ENCODE measurements at regions not wholly inside any gene's neighbourhood (a gene's known extent, or its start where the extent isn't known, plus 50 kb on each side); places are given as distances from the start of the nearest gene placed in this dataset.

GRCh38 chr1:234840843-234841242 lies 230.9 kb upstream of the IRF2BP2 start:
- DNase-seq, result no peak
- no peaks in the 10 kb centered on the region for H3K9me2 ChIP-seq (replicated peaks; ENCODE audit: insufficient read depth, low read length)
- no peaks in the 10 kb centered on the region for H3K36me3 ChIP-seq (ENCODE audit: insufficient read depth, low read length)
- H2AFZ ChIP-seq (ENCODE audit: low read length), result no peak overlapping the region
- H3K4me2 ChIP-seq (ENCODE audit: low read depth, low read length, poor library complexity, severe bottlenecking), result no peak overlapping the region
- no peak overlapping the region for H3K9ac ChIP-seq (ENCODE audit: low read length)
- H3K9me3 ChIP-seq (ENCODE audit: low read length), result no peaks in the 10 kb centered on the region
- no peak overlapping the region for H3K27ac ChIP-seq (ENCODE audit: low read length)
- H3K79me2 ChIP-seq (ENCODE audit: low read length), result no peaks in the 10 kb centered on the region
- peaks cover 10% of the 10 kb centered on the region for H3K4me1 ChIP-seq (ENCODE audit: low read length)
- no peak overlapping the region for H3K4me3 ChIP-seq (ENCODE audit: low read length)
- no peaks in the 10 kb centered on the region for H3K27me3 ChIP-seq (ENCODE audit: low read length)
- no peaks in the 10 kb centered on the region for H4K20me1 ChIP-seq (ENCODE audit: insufficient read depth, low read depth, low read length)

GRCh38 chr1:234840253-234840652 lies 230.3 kb upstream of the IRF2BP2 start:
- H3K36me3 ChIP-seq (ENCODE audit: insufficient read depth, low read length), result no peaks in the 10 kb centered on the region
- no peaks in the 10 kb centered on the region for H3K79me2 ChIP-seq (ENCODE audit: low read length)
- no peak overlapping the region for H3K4me3 ChIP-seq (ENCODE audit: low read length)
- peaks cover 10% of the 10 kb centered on the region for H3K4me1 ChIP-seq (ENCODE audit: low read length)
- H3K9me3 ChIP-seq (ENCODE audit: low read length), result no peaks in the 10 kb centered on the region
- H3K27ac ChIP-seq (ENCODE audit: low read length), result no peak overlapping the region
- no peaks in the 10 kb centered on the region for H4K20me1 ChIP-seq (ENCODE audit: insufficient read depth, low read depth, low read length)
- no peak overlapping the region for H2AFZ ChIP-seq (ENCODE audit: low read length)
- no peaks in the 10 kb centered on the region for H3K9me2 ChIP-seq (replicated peaks; ENCODE audit: insufficient read depth, low read length)
- no peak overlapping the region for H3K9ac ChIP-seq (ENCODE audit: low read length)
- no peak overlapping the region for H3K4me2 ChIP-seq (ENCODE audit: low read depth, low read length, poor library complexity, severe bottlenecking)
- H3K27me3 ChIP-seq (ENCODE audit: low read length), result no peaks in the 10 kb centered on the region
- DNase-seq, result no peak

- no peaks in the 10 kb centered on the region for H3K27me3 ChIP-seq (ENCODE audit: low read length)
- H3K9me2 ChIP-seq (replicated peaks; ENCODE audit: insufficient read depth, low read length), result no peaks in the 10 kb centered on the region
- peaks cover 10% of the 10 kb centered on the region for H3K4me1 ChIP-seq (ENCODE audit: low read length)
- DNase-seq, result peak; percentile 44
- H2AFZ ChIP-seq (ENCODE audit: low read length), result no peak overlapping the region
- H3K36me3 ChIP-seq (ENCODE audit: insufficient read depth, low read length), result no peaks in the 10 kb centered on the region
- no peaks in the 10 kb centered on the region for H3K79me2 ChIP-seq (ENCODE audit: low read length)
- no peak overlapping the region for H3K4me3 ChIP-seq (ENCODE audit: low read length)
- H4K20me1 ChIP-seq (ENCODE audit: insufficient read depth, low read depth, low read length), result no peaks in the 10 kb centered on the region
- no peaks in the 10 kb centered on the region for H3K9me3 ChIP-seq (ENCODE audit: low read length)
- H3K4me2 ChIP-seq (ENCODE audit: low read depth, low read length, poor library complexity, severe bottlenecking), result no peak overlapping the region
- H3K9ac ChIP-seq (ENCODE audit: low read length), result no peak overlapping the region
- no peak overlapping the region for H3K27ac ChIP-seq (ENCODE audit: low read length)
Observed at GRCh38 chr1:234839663-234840062, 229.7 kb upstream of the IRF2BP2 start.

- Histone ChIP-seq H3K4me3 (ENCODE audit: low read length) (no peak overlapping the region), H3K9ac (ENCODE audit: low read length) (no peak overlapping the region), H3K36me3 (ENCODE audit: insufficient read depth, low read length) (no peaks in the 10 kb centered on the region), H3K4me1 (ENCODE audit: low read length) (peaks cover 10% of the 10 kb centered on the region), H4K20me1 (ENCODE audit: insufficient read depth, low read depth, low read length) (no peaks in the 10 kb centered on the region), H3K27ac (ENCODE audit: low read length) (no peak overlapping the region), H3K9me2 (replicated peaks; ENCODE audit: insufficient read depth, low read length) (no peaks in the 10 kb centered on the region), H3K9me3 (ENCODE audit: low read length) (no peaks in the 10 kb centered on the region), H3K4me2 (ENCODE audit: low read depth, low read length, poor library complexity, severe bottlenecking) (no peak overlapping the region), H3K27me3 (ENCODE audit: low read length) (no peaks in the 10 kb centered on the region), H3K79me2 (ENCODE audit: low read length) (no peaks in the 10 kb centered on the region), H2AFZ (ENCODE audit: low read length) (no peak overlapping the region)
- no peak for DNase-seq
Observed at GRCh38 chr1:234838820-234839219, 228.8 kb upstream of the IRF2BP2 start.

GRCh38 chr1:234838182-234838581 lies 228.2 kb upstream of the IRF2BP2 start:
- H3K36me3 ChIP-seq (ENCODE audit: insufficient read depth, low read length), result no peaks in the 10 kb centered on the region
- peaks cover 8% of the 10 kb centered on the region for H3K4me1 ChIP-seq (ENCODE audit: low read length)
- H2AFZ ChIP-seq (ENCODE audit: low read length), result no peak overlapping the region
- no peak for DNase-seq
- H3K9ac ChIP-seq (ENCODE audit: low read length), result no peak overlapping the region
- no peak overlapping the region for H3K4me2 ChIP-seq (ENCODE audit: low read depth, low read length, poor library complexity, severe bottlenecking)
- H3K79me2 ChIP-seq (ENCODE audit: low read length), result no peaks in the 10 kb centered on the region
- H3K27ac ChIP-seq (ENCODE audit: low read length), result no peak overlapping the region
- H3K4me3 ChIP-seq (ENCODE audit: low read length), result no peak overlapping the region
- H3K27me3 ChIP-seq (ENCODE audit: low read length), result no peaks in the 10 kb centered on the region
- no peaks in the 10 kb centered on the region for H3K9me3 ChIP-seq (ENCODE audit: low read length)
- no peaks in the 10 kb centered on the region for H4K20me1 ChIP-seq (ENCODE audit: insufficient read depth, low read depth, low read length)
- H3K9me2 ChIP-seq (replicated peaks; ENCODE audit: insufficient read depth, low read length), result no peaks in the 10 kb centered on the region

GRCh38 chr1:234837713-234838112 lies 227.7 kb upstream of the IRF2BP2 start:
- Histone ChIP-seq H3K9me2 (replicated peaks; ENCODE audit: insufficient read depth, low read length) (no peaks in the 10 kb centered on the region), H2AFZ (ENCODE audit: low read length) (no peak overlapping the region), H3K79me2 (ENCODE audit: low read length) (no peaks in the 10 kb centered on the region), H3K4me2 (ENCODE audit: low read depth, low read length, poor library complexity, severe bottlenecking) (no peak overlapping the region), H3K9ac (ENCODE audit: low read length) (no peak overlapping the region), H3K4me1 (ENCODE audit: low read length) (peaks cover 4% of the 10 kb centered on the region), H3K9me3 (ENCODE audit: low read length) (no peaks in the 10 kb centered on the region), H3K4me3 (ENCODE audit: low read length) (no peak overlapping the region), H4K20me1 (ENCODE audit: insufficient read depth, low read depth, low read length) (no peaks in the 10 kb centered on the region), H3K36me3 (ENCODE audit: insufficient read depth, low read length) (no peaks in the 10 kb centered on the region), H3K27me3 (ENCODE audit: low read length) (no peaks in the 10 kb centered on the region), H3K27ac (ENCODE audit: low read length) (no peak overlapping the region)
- no peak for DNase-seq

GRCh38 chr1:234836776-234837357 lies 226.9 kb upstream of the IRF2BP2 start:
- Histone ChIP-seq H3K27me3 (ENCODE audit: low read length) (no peaks in the 10 kb centered on the region), H3K4me3 (ENCODE audit: low read length) (no peak overlapping the region), H3K36me3 (ENCODE audit: insufficient read depth, low read length) (no peaks in the 10 kb centered on the region), H3K9me2 (replicated peaks; ENCODE audit: insufficient read depth, low read length) (no peaks in the 10 kb centered on the region), H3K4me2 (ENCODE audit: low read depth, low read length, poor library complexity, severe bottlenecking) (no peak overlapping the region), H2AFZ (ENCODE audit: low read length) (no peak overlapping the region), H4K20me1 (ENCODE audit: insufficient read depth, low read depth, low read length) (no peaks in the 10 kb centered on the region), H3K9ac (ENCODE audit: low read length) (no peak overlapping the region), H3K4me1 (ENCODE audit: low read length) (peaks cover 1% of the 10 kb centered on the region; the same call in 1 of the 2 replicates), H3K79me2 (ENCODE audit: low read length) (no peaks in the 10 kb centered on the region), H3K9me3 (ENCODE audit: low read length) (no peaks in the 10 kb centered on the region), H3K27ac (ENCODE audit: low read length) (no peak overlapping the region)
- DNase-seq, result no peak

GRCh38 chr1:234836045-234836681 lies 226.2 kb upstream of the IRF2BP2 start:
- DNase-seq, result no peak
- Histone ChIP-seq H3K36me3 (ENCODE audit: insufficient read depth, low read length) (no peaks in the 10 kb centered on the region), H3K4me2 (ENCODE audit: low read depth, low read length, poor library complexity, severe bottlenecking) (no peak overlapping the region), H2AFZ (ENCODE audit: low read length) (no peak overlapping the region), H3K27ac (ENCODE audit: low read length) (no peak overlapping the region), H3K9me2 (replicated peaks; ENCODE audit: insufficient read depth, low read length) (no peaks in the 10 kb centered on the region), H3K9ac (ENCODE audit: low read length) (no peak overlapping the region), H4K20me1 (ENCODE audit: insufficient read depth, low read depth, low read length) (no peaks in the 10 kb centered on the region), H3K4me1 (ENCODE audit: low read length) (no peaks in the 10 kb centered on the region), H3K79me2 (ENCODE audit: low read length) (no peaks in the 10 kb centered on the region), H3K27me3 (ENCODE audit: low read length) (no peaks in the 10 kb centered on the region), H3K9me3 (ENCODE audit: low read length) (no peaks in the 10 kb centered on the region), H3K4me3 (ENCODE audit: low read length) (no peak overlapping the region)

Measured in Karpas-422 (cell line).